Astrocyte of the spinal cord (primary cell): ENCODE measurements at regions not wholly inside any gene's neighbourhood (a gene's known extent, or its start where the extent isn't known, plus 50 kb on each side); places are given as distances from the start of the nearest gene placed in this dataset.
"Not testable (repeated sequence)": the region's sequence is repeated elsewhere in the genome, so short reads cannot be mapped to it uniquely, and the experiment has no call there.

Experiments
- DNase-seq: peaks from one replicate; pipeline ENCODE4 v3.0.0; 2011; ENCODE audit warnings: low read depth, low spot score
- H3K4me3 ChIP-seq: 2 replicates; pipeline ENCODE4 v1.5.1; 2011; ENCODE audit warnings: low read depth, mild to moderate bottlenecking, low read length, moderate library complexity
- CTCF ChIP-seq: IDR thresholded peaks from 2 replicates; pipeline ENCODE4 v1.5.1; 2012; ENCODE audit warnings: low read depth, mild to moderate bottlenecking, low read length, inconsistent platforms
- in situ Hi-C: cut with HindIII; loops from 2 replicates; pipeline ENCODE4 v1.10.0; 2017; ENCODE audit warnings: low sequenced_read_pairs

- in situ Hi-C loops, result no loop called here
- no peak for TF ChIP-seq CTCF
- DNase-seq, result no peak
- no peak overlapping the region for H3K4me3 ChIP-seq
Measured at GRCh38 chr2:215866606-215867005, 146.7 kb downstream of the MREG start.

DNA sequence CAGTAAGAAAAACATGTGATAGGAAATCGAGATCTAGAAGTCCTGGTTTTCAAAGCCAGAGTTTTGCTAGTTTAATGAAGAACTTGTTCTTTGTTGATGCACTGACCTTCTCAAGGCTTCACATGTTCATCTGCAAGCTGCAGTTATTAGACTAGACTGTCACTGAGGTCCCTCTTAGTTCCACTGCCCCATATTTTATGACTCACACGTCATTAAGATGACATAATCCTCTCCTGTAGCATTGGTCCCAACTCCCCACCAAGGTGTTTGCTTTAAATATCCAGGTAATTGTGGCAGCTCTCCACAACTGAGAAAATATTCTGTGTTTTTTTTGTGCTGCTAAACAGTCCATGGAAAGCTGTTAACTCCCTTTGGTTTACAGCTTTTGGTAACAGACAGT, 149.7 kb downstream of the MREG start:
- DNase-seq, result no peak
- in situ Hi-C loops, result no loop called here
- H3K4me3 ChIP-seq, result no peak overlapping the region
- no peak for TF ChIP-seq CTCF

GRCh38 chr2:215862351-215862771, 151.0 kb downstream of the MREG start:
- DNase-seq, result no peak
- no peak for TF ChIP-seq CTCF
- in situ Hi-C loops, result no loop called here
- no peak overlapping the region for H3K4me3 ChIP-seq

GRCh38 chr2:215861607-215862350, 151.6 kb downstream of the MREG start:
- no peak overlapping the region for H3K4me3 ChIP-seq
- in situ Hi-C loops, result no loop called here
- TF ChIP-seq CTCF, result no peak
- no peak for DNase-seq

DNA sequence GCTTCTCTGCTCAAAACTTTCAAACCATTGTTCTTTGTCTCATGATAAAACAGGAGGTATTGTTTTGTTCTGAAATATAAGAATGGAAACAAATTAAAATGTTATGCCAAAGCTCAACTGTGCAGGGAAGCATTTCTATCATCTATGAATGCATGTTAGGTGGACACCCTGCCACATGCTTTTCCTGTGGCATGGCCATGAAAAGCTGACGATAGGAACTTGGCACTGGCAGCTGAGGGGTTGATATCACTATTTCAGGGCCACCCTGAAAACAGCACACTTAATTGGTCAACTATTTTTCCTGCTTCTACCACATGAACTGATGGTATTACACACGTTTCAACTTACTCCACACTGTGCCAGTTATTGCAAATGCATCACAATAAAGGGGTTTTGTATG, 157.3 kb downstream of the MREG start:
- in situ Hi-C loops, result no loop called here
- TF ChIP-seq CTCF, result no peak
- H3K4me3 ChIP-seq, result no peak overlapping the region
- DNase-seq, result no peak

GRCh38 chr2:215855308-215855707, 158.0 kb downstream of the MREG start:
- H3K4me3 ChIP-seq, in situ Hi-C loops: not testable (repeated sequence)

GRCh38 chr2:215854008-215854407, 159.3 kb downstream of the MREG start:
- in situ Hi-C loops, result no loop called here
- no peak overlapping the region for H3K4me3 ChIP-seq
- TF ChIP-seq CTCF, result no peak
- DNase-seq, result no peak

More at GRCh38 chr2:215855308-215855707, 158.0 kb downstream of the MREG start:
- not testable (repeated sequence) for DNase-seq
